ENCODE measurements at regions not wholly inside any gene's neighbourhood (a gene's known extent, or its start where the extent isn't known, plus 50 kb on each side); places are given as distances from the start of the nearest gene placed in this dataset.

GRCh38 chr14:61977217-61977616, 215.0 kb downstream of the SNAPC1 start:
- Histone ChIP-seq H3K36me3 (no peaks in the 10 kb centered on the region), H3K27me3 (no peaks in the 10 kb centered on the region), H3K27ac (no peak overlapping the region), H3K4me3 (no peak overlapping the region), H3K9me3 (no peaks in the 10 kb centered on the region), H3K4me1 (no peaks in the 10 kb centered on the region)
- DNase-seq (ENCODE audit: extremely low spot score in 2 of 2), result no peak
- intact Hi-C loops (cut with DNase I), result no loop called here
- TF ChIP-seq CTCF (IDR thresholded peaks at IDR 0.05) (no peak), POLR2A (IDR thresholded peaks at IDR 0.05) (no peak), POLR2AphosphoS5 (IDR thresholded peaks at IDR 0.05; ENCODE audit: insufficient read depth in 1 of 2, low read depth in 1 of 2) (no peak)

GRCh38 chr14:61988240-61988639, 226.0 kb downstream of the SNAPC1 start:
- no peak overlapping the region for H3K27ac ChIP-seq
- no peaks in the 10 kb centered on the region for H3K4me1 ChIP-seq
- no peaks in the 10 kb centered on the region for H3K27me3 ChIP-seq
- no peak for TF ChIP-seq POLR2A (IDR thresholded peaks at IDR 0.05)
- no peak for TF ChIP-seq CTCF (IDR thresholded peaks at IDR 0.05)
- no peak for TF ChIP-seq POLR2AphosphoS5 (IDR thresholded peaks at IDR 0.05; ENCODE audit: insufficient read depth in 1 of 2, low read depth in 1 of 2)
- H3K36me3 ChIP-seq, result no peaks in the 10 kb centered on the region
- no peaks in the 10 kb centered on the region for H3K9me3 ChIP-seq
- intact Hi-C loops (cut with DNase I), result no loop called here
- no peak for DNase-seq (ENCODE audit: extremely low spot score in 2 of 2)
- no peak overlapping the region for H3K4me3 ChIP-seq

DNA sequence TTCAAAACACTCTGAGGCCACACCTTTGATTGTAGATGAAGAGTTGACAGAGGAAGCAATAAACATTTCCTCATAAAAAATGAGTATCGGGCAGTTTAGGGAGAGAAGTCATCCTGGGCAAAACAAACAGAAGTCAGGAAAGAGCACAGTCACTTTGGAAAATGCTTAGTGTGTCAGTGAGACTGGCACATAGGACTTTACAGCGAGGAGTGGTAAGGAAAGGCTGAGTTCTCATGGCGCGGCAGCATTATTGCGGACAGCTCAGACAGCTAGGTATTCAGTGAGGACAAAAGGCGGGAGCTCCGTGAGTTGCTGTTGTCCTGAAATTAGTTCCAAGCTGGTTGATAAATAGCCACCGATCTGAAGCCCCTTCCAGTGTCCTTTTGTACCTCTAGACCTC, 229.9 kb downstream of the SNAPC1 start:
- no peak overlapping the region for H3K27ac ChIP-seq
- no peaks in the 10 kb centered on the region for H3K9me3 ChIP-seq
- no peaks in the 10 kb centered on the region for H3K27me3 ChIP-seq
- no peak for DNase-seq (ENCODE audit: extremely low spot score in 2 of 2)
- TF ChIP-seq POLR2AphosphoS5 (IDR thresholded peaks at IDR 0.05; ENCODE audit: insufficient read depth in 1 of 2, low read depth in 1 of 2) (no peak), POLR2A (IDR thresholded peaks at IDR 0.05) (no peak), CTCF (IDR thresholded peaks at IDR 0.05) (no peak)
- intact Hi-C loops (cut with DNase I), result no loop called here
- H3K36me3 ChIP-seq, result no peaks in the 10 kb centered on the region
- H3K4me1 ChIP-seq, result no peaks in the 10 kb centered on the region
- no peak overlapping the region for H3K4me3 ChIP-seq

DNA sequence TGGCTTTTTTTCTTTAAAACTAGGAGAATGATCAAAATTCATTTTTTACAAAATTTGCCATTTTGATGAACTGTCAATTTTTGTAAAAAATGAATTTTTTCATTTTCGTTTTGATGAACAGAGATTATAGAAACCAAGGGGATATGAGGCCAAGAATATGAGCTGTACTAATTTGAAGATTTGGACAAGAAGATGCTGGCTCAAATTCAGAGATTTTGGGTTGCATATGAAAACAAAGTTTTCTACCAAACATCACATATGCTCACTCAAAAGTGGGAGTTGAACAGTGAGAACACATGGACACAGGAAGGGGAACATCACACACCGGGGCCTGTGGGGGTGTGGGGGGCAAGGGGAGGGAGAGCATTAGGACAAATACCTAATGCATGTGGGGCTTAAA, 230.7 kb downstream of the SNAPC1 start:
- Histone ChIP-seq H3K9me3 (no peaks in the 10 kb centered on the region), H3K36me3 (no peaks in the 10 kb centered on the region), H3K27ac (no peak overlapping the region), H3K27me3 (no peaks in the 10 kb centered on the region), H3K4me1 (no peaks in the 10 kb centered on the region), H3K4me3 (no peak overlapping the region)
- DNase-seq (ENCODE audit: extremely low spot score in 2 of 2), result no peak
- no peak for TF ChIP-seq CTCF (IDR thresholded peaks at IDR 0.05)
- TF ChIP-seq POLR2AphosphoS5 (IDR thresholded peaks at IDR 0.05; ENCODE audit: insufficient read depth in 1 of 2, low read depth in 1 of 2), result no peak
- no peak for TF ChIP-seq POLR2A (IDR thresholded peaks at IDR 0.05)
- intact Hi-C loops (cut with DNase I), result no loop called here

DNA sequence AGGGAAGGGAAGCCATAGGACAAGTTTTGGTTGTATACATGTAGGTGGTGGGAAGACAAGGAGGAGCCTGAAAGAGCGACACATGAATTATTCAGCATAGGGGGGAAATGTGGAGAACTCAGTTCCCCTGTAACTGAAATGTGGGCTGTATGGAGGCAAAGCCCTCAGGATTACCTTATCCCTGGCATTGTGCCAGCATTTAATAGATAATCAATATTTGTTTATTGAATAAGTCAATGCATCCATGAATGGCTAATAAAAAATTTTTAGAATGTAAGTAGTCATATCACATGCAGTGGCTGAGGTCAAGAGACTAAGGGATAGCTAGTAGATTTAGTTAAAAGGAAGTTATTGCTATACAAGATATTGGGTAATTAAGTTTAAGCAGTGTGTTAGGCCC, 232.4 kb downstream of the SNAPC1 start:
- Histone ChIP-seq H3K4me1 (no peaks in the 10 kb centered on the region), H3K9me3 (no peaks in the 10 kb centered on the region), H3K27me3 (no peaks in the 10 kb centered on the region), H3K27ac (no peak overlapping the region), H3K36me3 (no peaks in the 10 kb centered on the region), H3K4me3 (no peak overlapping the region)
- no peak for DNase-seq (ENCODE audit: extremely low spot score in 2 of 2)
- intact Hi-C loops (cut with DNase I), result no loop called here
- no peak for TF ChIP-seq POLR2AphosphoS5 (IDR thresholded peaks at IDR 0.05; ENCODE audit: insufficient read depth in 1 of 2, low read depth in 1 of 2)
- no peak for TF ChIP-seq CTCF (IDR thresholded peaks at IDR 0.05)
- TF ChIP-seq POLR2A (IDR thresholded peaks at IDR 0.05), result no peak

Measured in vagina (tissue), 2 donors.